ENCODE measurements at regions not wholly inside any gene's neighbourhood (a gene's known extent, or its start where the extent isn't known, plus 50 kb on each side); places are given as distances from the start of the nearest gene placed in this dataset.

DNA sequence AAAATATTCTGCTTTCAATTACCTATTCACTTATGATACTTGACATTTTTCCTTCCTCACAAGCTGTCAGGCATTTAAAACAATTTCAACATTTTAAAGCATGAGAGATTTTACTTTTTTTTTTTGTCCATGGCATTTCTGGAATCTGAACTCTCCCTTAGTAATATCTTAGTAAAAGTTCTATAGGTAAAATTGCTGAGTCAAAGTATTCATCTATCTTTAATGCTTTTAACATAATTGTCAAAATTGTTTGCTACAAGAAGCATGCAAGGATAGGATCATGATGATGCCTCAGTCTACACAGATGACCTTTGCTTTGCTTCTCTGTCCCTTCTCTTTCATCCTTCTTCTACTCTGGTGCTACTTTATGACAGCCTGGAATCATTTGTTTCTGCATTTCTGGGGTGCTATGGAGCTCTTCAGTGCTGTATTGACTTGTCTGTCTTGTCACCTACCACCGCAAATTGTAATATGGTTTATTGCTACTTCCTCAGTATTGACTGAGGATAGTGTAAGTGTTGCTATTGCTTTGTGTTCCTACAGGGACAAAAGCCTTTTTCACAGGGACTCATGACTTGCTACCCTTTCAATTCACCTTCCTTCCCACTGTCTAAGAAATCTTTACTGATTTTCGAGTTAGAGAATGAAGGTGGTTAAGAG, 589.8 kb upstream of the ATP2B1 start:
- Mint-ChIP-seq H3K27me3 (no peaks in the 10 kb centered on the region), H3K9me3 (no peaks in the 10 kb centered on the region), H3K27ac (no peak overlapping the region), H3K36me3 (no peaks in the 10 kb centered on the region), H3K4me3 (peak overlapping the region; percentile 15), H3K4me1 (ENCODE audit: unreplicated experiment) (peaks cover 6% of the 10 kb centered on the region)
- TF ChIP-seq, protein P1, sequence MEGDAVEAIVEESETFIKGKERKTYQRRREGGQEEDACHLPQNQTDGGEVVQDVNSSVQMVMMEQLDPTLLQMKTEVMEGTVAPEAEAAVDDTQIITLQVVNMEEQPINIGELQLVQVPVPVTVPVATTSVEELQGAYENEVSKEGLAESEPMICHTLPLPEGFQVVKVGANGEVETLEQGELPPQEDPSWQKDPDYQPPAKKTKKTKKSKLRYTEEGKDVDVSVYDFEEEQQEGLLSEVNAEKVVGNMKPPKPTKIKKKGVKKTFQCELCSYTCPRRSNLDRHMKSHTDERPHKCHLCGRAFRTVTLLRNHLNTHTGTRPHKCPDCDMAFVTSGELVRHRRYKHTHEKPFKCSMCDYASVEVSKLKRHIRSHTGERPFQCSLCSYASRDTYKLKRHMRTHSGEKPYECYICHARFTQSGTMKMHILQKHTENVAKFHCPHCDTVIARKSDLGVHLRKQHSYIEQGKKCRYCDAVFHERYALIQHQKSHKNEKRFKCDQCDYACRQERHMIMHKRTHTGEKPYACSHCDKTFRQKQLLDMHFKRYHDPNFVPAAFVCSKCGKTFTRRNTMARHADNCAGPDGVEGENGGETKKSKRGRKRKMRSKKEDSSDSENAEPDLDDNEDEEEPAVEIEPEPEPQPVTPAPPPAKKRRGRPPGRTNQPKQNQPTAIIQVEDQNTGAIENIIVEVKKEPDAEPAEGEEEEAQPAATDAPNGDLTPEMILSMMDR (conservative IDR thresholded peaks at IDR 0.05) = no peak
- no peak for DNase-seq (ENCODE audit: extremely low spot score, unreplicated experiment)

DNA sequence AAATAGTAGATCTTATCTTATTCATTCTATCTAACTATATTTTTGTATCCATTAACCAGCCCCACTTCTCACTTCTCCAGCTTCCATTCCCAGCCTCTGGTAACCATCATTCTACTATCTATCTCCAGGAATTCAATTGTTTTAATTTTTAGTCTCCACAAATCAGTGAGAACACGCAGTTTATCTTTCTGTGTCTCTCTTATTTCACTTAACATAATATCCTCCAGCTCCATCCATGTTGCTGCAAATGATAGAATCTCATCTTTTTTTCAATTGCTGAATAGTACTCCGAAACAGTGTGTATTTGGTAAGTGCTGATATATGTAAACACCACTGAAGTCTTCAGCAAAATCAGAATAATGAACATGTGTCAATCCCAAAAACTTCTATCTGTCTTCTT, 587.2 kb upstream of the ATP2B1 start:
- H3K27ac Mint-ChIP-seq = no peak overlapping the region
- TF ChIP-seq, protein P1 (conservative IDR thresholded peaks at IDR 0.05) = no peak
- peaks cover 5% of the 10 kb centered on the region for H3K4me1 Mint-ChIP-seq (ENCODE audit: unreplicated experiment)
- H3K4me3 Mint-ChIP-seq = no peak overlapping the region
- no peaks in the 10 kb centered on the region for H3K9me3 Mint-ChIP-seq
- DNase-seq (ENCODE audit: extremely low spot score, unreplicated experiment) = no peak
- H3K36me3 Mint-ChIP-seq = no peaks in the 10 kb centered on the region
- H3K27me3 Mint-ChIP-seq = no peaks in the 10 kb centered on the region

GRCh38 chr12:90292183-90292582, 583.5 kb upstream of the ATP2B1 start:
- Mint-ChIP-seq H3K9me3 (no peaks in the 10 kb centered on the region), H3K36me3 (no peaks in the 10 kb centered on the region), H3K4me3 (no peak overlapping the region), H3K4me1 (ENCODE audit: unreplicated experiment) (peaks cover 5% of the 10 kb centered on the region), H3K27me3 (no peaks in the 10 kb centered on the region), H3K27ac (no peak overlapping the region)
- TF ChIP-seq, protein P1 (conservative IDR thresholded peaks at IDR 0.05) = no peak
- DNase-seq (ENCODE audit: extremely low spot score, unreplicated experiment) = no peak

GRCh38 chr12:90290980-90291975, 582.6 kb upstream of the ATP2B1 start:
- TF ChIP-seq, protein P1 (conservative IDR thresholded peaks at IDR 0.05) = no peak
- H3K27ac Mint-ChIP-seq = no peak overlapping the region
- no peaks in the 10 kb centered on the region for H3K36me3 Mint-ChIP-seq
- no peaks in the 10 kb centered on the region for H3K27me3 Mint-ChIP-seq
- no peak for DNase-seq (ENCODE audit: extremely low spot score, unreplicated experiment)
- peaks cover 5% of the 10 kb centered on the region for H3K4me1 Mint-ChIP-seq (ENCODE audit: unreplicated experiment)
- H3K9me3 Mint-ChIP-seq = no peaks in the 10 kb centered on the region
- no peak overlapping the region for H3K4me3 Mint-ChIP-seq

DNA sequence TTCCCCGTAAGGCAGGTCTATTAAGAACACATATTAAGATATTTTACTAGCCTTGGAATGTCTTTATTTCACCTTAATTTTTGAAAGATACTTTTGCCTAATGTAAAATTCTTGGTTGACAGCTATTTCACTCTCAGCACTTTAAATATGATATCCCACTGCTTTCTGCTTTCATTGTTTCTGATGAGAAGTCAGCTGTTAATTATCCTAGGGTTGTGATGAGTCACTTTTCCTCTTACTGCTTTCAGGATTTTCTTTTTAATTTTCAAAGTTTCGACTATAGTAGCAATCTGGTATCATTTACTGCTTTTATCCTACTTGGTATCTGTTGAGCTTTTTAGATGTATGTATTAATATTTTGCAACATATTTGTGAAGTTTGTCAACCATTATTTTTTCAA, 578.9 kb upstream of the ATP2B1 start:
- Mint-ChIP-seq H3K9me3 (peaks cover 4% of the 10 kb centered on the region), H3K36me3 (no peaks in the 10 kb centered on the region), H3K4me1 (ENCODE audit: unreplicated experiment) (peaks cover 5% of the 10 kb centered on the region), H3K27ac (no peak overlapping the region), H3K4me3 (no peak overlapping the region), H3K27me3 (no peaks in the 10 kb centered on the region)
- no peak for DNase-seq (ENCODE audit: extremely low spot score, unreplicated experiment)
- TF ChIP-seq, protein P1 (conservative IDR thresholded peaks at IDR 0.05) = no peak
